H1 (cell line): ENCODE measurements at regions not wholly inside any gene's neighbourhood (a gene's known extent, or its start where the extent isn't known, plus 50 kb on each side); places are given as distances from the start of the nearest gene placed in this dataset.

Experiments
- CTCF ChIA-PET: fragments of 300-600 bp; sonication (Branson Sonifier 250); formaldehyde crosslinking; loops from one replicate; lab custom pipeline; 2021; ENCODE audit not compliant: partially characterized antibody; lab: Charles Lee
- POLR2A ChIA-PET: fragments of 300-600 bp; sonication (Branson Sonifier 250); formaldehyde crosslinking; loops from one replicate; lab custom pipeline; 2021; ENCODE audit warnings: inconsistent platforms; ENCODE audit not compliant: partially characterized antibody; lab: Charles Lee
- DNase-seq, 2 experiments: peaks; one replicate each; pipeline versions ENCODE4 v3.0.0 to v3.0.0-alpha.2; 2010 to 2022; ENCODE audit warnings: low spot score in 2 of 2, low read depth in 1 of 2, mixed read lengths in 1 of 2
- FAIRE-seq: peaks from 2 replicates; lab custom pipeline; 2011; peaks lifted over from hg19 to GRCh38; lab: Jason Lieb, UNC
- H2AFZ ChIP-seq: 2 replicates; pipeline ENCODE4 v1.8.1; 2012; ENCODE audit warnings: low read length, inconsistent platforms
- H2AK5ac ChIP-seq: 2 replicates; pipeline ENCODE4 v1.6.1; 2013; ENCODE audit warnings: low read depth, low read length
- H2BK120ac ChIP-seq: replicated peaks from 2 replicates; pipeline ENCODE3; 2013; ENCODE audit warnings: low read depth, low read length, inconsistent platforms
- H2BK12ac ChIP-seq: 2 replicates; pipeline ENCODE4 v1.6.1; 2013; ENCODE audit warnings: low read depth, low read length
- H2BK15ac ChIP-seq: 2 replicates; pipeline ENCODE4 v1.6.1; 2013; ENCODE audit warnings: low read length
- H2BK20ac ChIP-seq: 2 replicates; pipeline ENCODE4 v1.6.1; 2013; ENCODE audit warnings: low read length
- H2BK5ac ChIP-seq: 2 replicates; pipeline ENCODE4 v1.6.1; 2013; ENCODE audit warnings: low read depth, low read length
- H3K14ac ChIP-seq: 2 replicates; pipeline ENCODE4 v1.6.1; 2013; ENCODE audit warnings: inconsistent platforms; ENCODE audit not compliant: insufficient read length
- H3K18ac ChIP-seq: 2 replicates; pipeline ENCODE4 v1.6.1; 2013; ENCODE audit warnings: low read length; ENCODE audit errors: extremely low read depth
- H3K23ac ChIP-seq: 2 replicates; pipeline ENCODE4 v1.6.1; 2013; ENCODE audit warnings: inconsistent platforms; ENCODE audit not compliant: insufficient read length
- H3K23me2 ChIP-seq: 2 replicates; pipeline ENCODE4 v1.6.1; 2013; ENCODE audit warnings: low read depth, low read length
- H3K27ac ChIP-seq: 2 replicates; pipeline ENCODE4 v1.6.1; 2011; ENCODE audit warnings: low read depth, low read length, inconsistent platforms
- H3K27me3 ChIP-seq, 4 experiments: replicated peaks in 1 of 4; 1 replicate in 1 of 4; 2 replicates in 3 of 4; pipeline versions ENCODE4 v1.6.1 to v1.8.1; 2011 to 2013; ENCODE audit warnings: low read length in 3 of 4, mild to moderate bottlenecking in 3 of 4, inconsistent platforms in 2 of 4, mixed read lengths in 2 of 4, moderate library complexity in 1 of 4; ENCODE audit not compliant: control insufficient read depth in 3 of 4, insufficient read depth in 3 of 4; ENCODE audit errors: extremely low read depth in 1 of 4
- H3K36me3 ChIP-seq, 4 experiments: 2 replicates each; pipeline versions ENCODE4 v1.6.1 to v1.8.1; 2011 to 2013; ENCODE audit warnings: mild to moderate bottlenecking in 4 of 4, low read length in 3 of 4, moderate library complexity in 2 of 4, control low read depth in 1 of 4, inconsistent platforms in 1 of 4; ENCODE audit not compliant: insufficient read depth in 4 of 4, control insufficient read depth in 2 of 4
- H3K4ac ChIP-seq: replicated peaks from 2 replicates; pipeline ENCODE3; 2013; ENCODE audit warnings: low read length, low read depth, mixed read lengths, inconsistent platforms; ENCODE audit not compliant: insufficient read length
- H3K4me1 ChIP-seq, 4 experiments: replicated peaks in 1 of 4; 1 replicate in 1 of 4; 2 replicates in 3 of 4; pipeline versions ENCODE4 v1.6.1 to v1.8.1; 2011 to 2013; ENCODE audit warnings: low read length in 3 of 4, inconsistent platforms in 2 of 4, mixed read lengths in 1 of 4; ENCODE audit not compliant: insufficient read depth in 4 of 4, control insufficient read depth in 3 of 4
- H3K4me2 ChIP-seq, 2 experiments: 2 replicates each; pipeline versions ENCODE4 v1.6.1 to v1.8.1; 2011 to 2013; ENCODE audit warnings: low read depth in 2 of 2, low read length in 2 of 2, control low read depth in 1 of 2, inconsistent platforms in 1 of 2, mild to moderate bottlenecking in 1 of 2; ENCODE audit not compliant: insufficient read depth in 1 of 2
- H3K4me3 ChIP-seq, 4 experiments: fragments of 200-600, 300-600 bp in 1 of 4; sonication (generic), shearing (Covaris generic), sonication (Bioruptor Twin) in 1 of 4; 2 replicates each; pipeline versions ENCODE4 v1.5.1 to v1.8.1; 2011 to 2016; ENCODE audit warnings: low read length in 4 of 4, low read depth in 3 of 4, control low read depth in 2 of 4, inconsistent platforms in 2 of 4, mild to moderate bottlenecking in 2 of 4, mixed read lengths in 1 of 4, moderate library complexity in 1 of 4; ENCODE audit not compliant: insufficient read depth in 2 of 4; ENCODE audit errors: extremely low read depth in 1 of 4
- H3K56ac ChIP-seq: replicated peaks from 2 replicates; pipeline ENCODE3; 2013; ENCODE audit warnings: low read depth, mild to moderate bottlenecking, mixed read lengths, low read length, inconsistent platforms; ENCODE audit not compliant: insufficient read length
- H3K79me1 ChIP-seq: 2 replicates; pipeline ENCODE4 v1.6.1; 2013; ENCODE audit warnings: low read depth, low read length, control low read depth
- H3K79me2 ChIP-seq, 2 experiments: 2 replicates each; pipeline versions ENCODE4 v1.6.1 to v1.8.1; 2012 to 2013; ENCODE audit warnings: low read length in 2 of 2, mild to moderate bottlenecking in 2 of 2, inconsistent platforms in 1 of 2; ENCODE audit not compliant: insufficient read depth in 2 of 2, control insufficient read depth in 1 of 2
- H3K9ac ChIP-seq, 4 experiments: replicated peaks in 1 of 4; 1 replicate in 1 of 4; 2 replicates in 3 of 4; pipeline versions ENCODE4 v1.6.1 to v1.8.1; 2011 to 2013; ENCODE audit warnings: low read depth in 3 of 4, low read length in 3 of 4, control low read depth in 2 of 4, mild to moderate bottlenecking in 2 of 4, moderate library complexity in 2 of 4, inconsistent platforms in 1 of 4; ENCODE audit errors: extremely low read depth in 1 of 4
- H3K9me3 ChIP-seq, 2 experiments: 2 replicates each; pipeline versions ENCODE4 v1.6.1 to v1.8.1; 2012 to 2013; ENCODE audit warnings: mild to moderate bottlenecking in 2 of 2, moderate library complexity in 2 of 2, control low read depth in 1 of 2, inconsistent platforms in 1 of 2, low read depth in 1 of 2, low read length in 1 of 2, mixed read lengths in 1 of 2; ENCODE audit not compliant: insufficient read depth in 2 of 2
- H4K20me1 ChIP-seq, 2 experiments: replicated peaks in 1 of 2; 2 replicates each; pipeline versions ENCODE3 to v1.8.1; 2011 to 2013; ENCODE audit warnings: inconsistent platforms in 2 of 2, low read length in 2 of 2, mild to moderate bottlenecking in 1 of 2; ENCODE audit not compliant: insufficient read depth in 2 of 2, control insufficient read depth in 1 of 2
- H4K5ac ChIP-seq: 2 replicates; pipeline ENCODE4 v1.6.1; 2013; ENCODE audit warnings: low read length, low read depth, mixed read lengths, inconsistent platforms; ENCODE audit not compliant: insufficient read length
- H4K8ac ChIP-seq: 2 replicates; pipeline ENCODE4 v1.8.0; 2013; ENCODE audit warnings: mild to moderate bottlenecking, moderate library complexity, low read length, inconsistent platforms; ENCODE audit not compliant: insufficient read depth; ENCODE audit errors: extremely low read depth
- H4K91ac ChIP-seq: replicated peaks from 2 replicates; pipeline ENCODE3; 2013; ENCODE audit warnings: low read length, mixed read lengths, inconsistent platforms; ENCODE audit not compliant: insufficient read length
- BACH1 ChIP-seq: IDR thresholded peaks from 2 replicates; pipeline ENCODE4 v1.6.1; 2012; ENCODE audit warnings: low read length, improper control_type of control experiment
- EP300 ChIP-seq, 2 experiments: IDR thresholded peaks; 1 replicate in 1 of 2; 2 replicates in 1 of 2; pipeline ENCODE4 v1.6.1; 2011 to 2012; ENCODE audit warnings: low read depth in 2 of 2, low read length in 2 of 2, mild to moderate bottlenecking in 2 of 2, borderline replicate concordance in 1 of 2, inconsistent platforms in 1 of 2, moderate library complexity in 1 of 2
- HDAC6 ChIP-seq: IDR thresholded peaks from one replicate; pipeline ENCODE4 v1.7.1; 2012; ENCODE audit warnings: low read depth, mild to moderate bottlenecking, inconsistent platforms, low read length, moderate library complexity
- RBBP5 ChIP-seq: IDR thresholded peaks from 2 replicates; pipeline ENCODE4 v1.7.1; 2012; ENCODE audit warnings: low read depth, mild to moderate bottlenecking, inconsistent platforms, low read length, moderate library complexity, borderline replicate concordance
- SP4 ChIP-seq: IDR thresholded peaks from 2 replicates; pipeline ENCODE4 v1.6.1; 2012; ENCODE audit warnings: low read length, inconsistent platforms
- SUZ12 ChIP-seq: fragments of 200-600 bp; sonication (generic); IDR thresholded peaks from 2 replicates; pipeline ENCODE4 v1.6.1; 2012; ENCODE audit warnings: mild to moderate bottlenecking, inconsistent platforms, low read length, moderate library complexity, mixed read lengths
- TAF7 ChIP-seq: optimal IDR thresholded peaks from 2 replicates; pipeline ENCODE3; 2011; ENCODE audit warnings: low read depth, mild to moderate bottlenecking, inconsistent platforms, low read length, moderate library complexity, borderline replicate concordance
- WGBS, 2 experiments: shearing (Covaris generic) in 1 of 2; methylation state at CpG; one replicate each; pipeline versions ENCODE4 v1.1.6 to v1.1.7; 2013 to 2015; ENCODE audit warnings: low lambda C conversion rate in 2 of 2, mixed read lengths in 2 of 2, inconsistent platforms in 1 of 2, low coverage in 1 of 2, missing lambda C conversion rate in 1 of 2; ENCODE audit not compliant: insufficient replicate concordance in 2 of 2, insufficient coverage in 1 of 2, insufficient read length in 1 of 2; ENCODE audit errors: extremely low coverage in 1 of 2, missing lambda C conversion rate in 1 of 2; 5-methylcytosine and 5-hydroxymethylcytosine counted together

- TF ChIP-seq TAF7, result no peak
- TF ChIP-seq RBBP5, result no peak
- TF ChIP-seq HDAC6, result no peak
- TF ChIP-seq SP4, result no peak
- TF ChIP-seq EP300 (IDR thresholded peaks at IDR 0.05; ENCODE audit: borderline replicate concordance in 1 of 2, low read depth in 2 of 2, low read length in 2 of 2), result no peak
- no peak for TF ChIP-seq SUZ12
- no peak for TF ChIP-seq BACH1
- H4K8ac ChIP-seq, result no peak overlapping the region; the same call in 1 of the 2 replicates
- no peak overlapping the region for H2AFZ ChIP-seq
- ChIA-PET CTCF (interaction anchor here (0.7 to 1.7 kb wide), 5 partner anchors 8 to 961 kb away, joined by 3 to 7 read pairs (median 4); no protein-coding TSS in a partner anchor), POLR2A (no interaction called here)
- H3K9ac ChIP-seq, result no peak overlapping the region
- no peaks in the 10 kb centered on the region for H3K79me2 ChIP-seq
- H2BK120ac ChIP-seq, result no peak overlapping the region
- H3K27me3 ChIP-seq, result no peaks in the 10 kb centered on the region; a peak in 1 of 7 replicates
- H4K20me1 ChIP-seq, result no peaks in the 10 kb centered on the region
- no peak overlapping the region for H3K14ac ChIP-seq
- no peak overlapping the region for H2BK20ac ChIP-seq
- no peaks in the 10 kb centered on the region; the same call in 1 of the 2 replicates for H3K23me2 ChIP-seq
- no peak overlapping the region for H2AK5ac ChIP-seq
- H3K79me1 ChIP-seq, result no peaks in the 10 kb centered on the region; the same call in 1 of the 2 replicates
- H4K5ac ChIP-seq, result no peak overlapping the region
- no peak overlapping the region for H3K56ac ChIP-seq
- H3K27ac ChIP-seq, result no peak overlapping the region
- no peak overlapping the region for H2BK12ac ChIP-seq
- WGBS, 2 experiments, result 93% methylated on average over 17 of the region's 18 CpGs; no CpG with 5 or more reads in 1 of the 2 experiments
- no peak overlapping the region for H3K18ac ChIP-seq
- H3K23ac ChIP-seq, result no peak overlapping the region
- H4K91ac ChIP-seq, result no peak overlapping the region
- H3K4me2 ChIP-seq, result no peak overlapping the region
- H3K9me3 ChIP-seq, result peaks cover 15 to 21% of the 10 kb centered on the region in 2 experiments
- H3K4me3 ChIP-seq, result no peak overlapping the region
- no peaks in the 10 kb centered on the region for H3K4me1 ChIP-seq
- no peaks in the 10 kb centered on the region for H3K36me3 ChIP-seq
- FAIRE-seq (no peak), DNase-seq (no peak)
- no peak overlapping the region for H3K4ac ChIP-seq
- H2BK5ac ChIP-seq, result no peak overlapping the region; the same call in 1 of the 2 replicates
- H2BK15ac ChIP-seq, result no peak overlapping the region
These were observed 162.6 kb downstream of the TEX29 start for GRCh38 chr13:111482806-111483620.
